HL-60 (cell line): ENCODE measurements at regions not wholly inside any gene's neighbourhood (a gene's known extent, or its start where the extent isn't known, plus 50 kb on each side); places are given as distances from the start of the nearest gene placed in this dataset.

ENCODE experiments used
- GABPA ChIP-seq: IDR thresholded peaks from 2 replicates; pipeline ENCODE4 v1.6.1; 2012; ENCODE audit warnings: low read depth
- POLR2AphosphoS5 ChIP-seq: IDR thresholded peaks from 2 replicates; pipeline ENCODE4 v1.6.1; 2012; ENCODE audit warnings: low read depth
- SPI1 ChIP-seq: IDR thresholded peaks from 2 replicates; pipeline ENCODE4 v1.6.1; 2012; ENCODE audit warnings: low read depth, mild to moderate bottlenecking, borderline replicate concordance
- TF ChIP-seq, protein P1 (sequence below): IDR thresholded peaks from one replicate; pipeline ENCODE4 v1.5.1; 2011; ENCODE audit warnings: low read length, control low read depth, inconsistent platforms; ENCODE audit not compliant: insufficient read depth
- TF ChIP-seq, protein P2 (sequence below): IDR thresholded peaks from 2 replicates; pipeline ENCODE4 v1.6.1; 2012; ENCODE audit warnings: low read depth; ENCODE audit not compliant: insufficient replicate concordance

DNA sequence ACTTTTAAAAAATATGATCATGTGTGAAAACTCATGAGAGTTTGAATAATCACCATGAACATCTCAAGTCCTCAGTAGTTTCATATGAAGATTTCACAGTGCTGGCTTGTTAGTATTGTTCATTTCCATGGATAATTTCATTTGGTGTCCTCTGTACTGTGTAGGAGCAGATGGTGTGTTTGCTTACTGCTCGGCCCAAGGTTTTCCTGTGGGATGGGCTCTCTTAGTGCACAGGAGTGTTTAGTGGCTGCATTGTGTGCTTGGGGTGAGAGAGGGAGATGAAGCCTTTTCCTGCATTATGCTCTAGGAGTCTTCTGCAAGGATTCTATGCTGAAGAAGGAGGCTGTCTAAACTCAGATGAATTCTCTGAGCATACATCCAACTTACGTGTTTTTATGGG, 270.6 kb downstream of the SOCS6 start:
- TF ChIP-seq, protein P1, sequence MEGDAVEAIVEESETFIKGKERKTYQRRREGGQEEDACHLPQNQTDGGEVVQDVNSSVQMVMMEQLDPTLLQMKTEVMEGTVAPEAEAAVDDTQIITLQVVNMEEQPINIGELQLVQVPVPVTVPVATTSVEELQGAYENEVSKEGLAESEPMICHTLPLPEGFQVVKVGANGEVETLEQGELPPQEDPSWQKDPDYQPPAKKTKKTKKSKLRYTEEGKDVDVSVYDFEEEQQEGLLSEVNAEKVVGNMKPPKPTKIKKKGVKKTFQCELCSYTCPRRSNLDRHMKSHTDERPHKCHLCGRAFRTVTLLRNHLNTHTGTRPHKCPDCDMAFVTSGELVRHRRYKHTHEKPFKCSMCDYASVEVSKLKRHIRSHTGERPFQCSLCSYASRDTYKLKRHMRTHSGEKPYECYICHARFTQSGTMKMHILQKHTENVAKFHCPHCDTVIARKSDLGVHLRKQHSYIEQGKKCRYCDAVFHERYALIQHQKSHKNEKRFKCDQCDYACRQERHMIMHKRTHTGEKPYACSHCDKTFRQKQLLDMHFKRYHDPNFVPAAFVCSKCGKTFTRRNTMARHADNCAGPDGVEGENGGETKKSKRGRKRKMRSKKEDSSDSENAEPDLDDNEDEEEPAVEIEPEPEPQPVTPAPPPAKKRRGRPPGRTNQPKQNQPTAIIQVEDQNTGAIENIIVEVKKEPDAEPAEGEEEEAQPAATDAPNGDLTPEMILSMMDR: no peak
- TF ChIP-seq, protein P2, sequence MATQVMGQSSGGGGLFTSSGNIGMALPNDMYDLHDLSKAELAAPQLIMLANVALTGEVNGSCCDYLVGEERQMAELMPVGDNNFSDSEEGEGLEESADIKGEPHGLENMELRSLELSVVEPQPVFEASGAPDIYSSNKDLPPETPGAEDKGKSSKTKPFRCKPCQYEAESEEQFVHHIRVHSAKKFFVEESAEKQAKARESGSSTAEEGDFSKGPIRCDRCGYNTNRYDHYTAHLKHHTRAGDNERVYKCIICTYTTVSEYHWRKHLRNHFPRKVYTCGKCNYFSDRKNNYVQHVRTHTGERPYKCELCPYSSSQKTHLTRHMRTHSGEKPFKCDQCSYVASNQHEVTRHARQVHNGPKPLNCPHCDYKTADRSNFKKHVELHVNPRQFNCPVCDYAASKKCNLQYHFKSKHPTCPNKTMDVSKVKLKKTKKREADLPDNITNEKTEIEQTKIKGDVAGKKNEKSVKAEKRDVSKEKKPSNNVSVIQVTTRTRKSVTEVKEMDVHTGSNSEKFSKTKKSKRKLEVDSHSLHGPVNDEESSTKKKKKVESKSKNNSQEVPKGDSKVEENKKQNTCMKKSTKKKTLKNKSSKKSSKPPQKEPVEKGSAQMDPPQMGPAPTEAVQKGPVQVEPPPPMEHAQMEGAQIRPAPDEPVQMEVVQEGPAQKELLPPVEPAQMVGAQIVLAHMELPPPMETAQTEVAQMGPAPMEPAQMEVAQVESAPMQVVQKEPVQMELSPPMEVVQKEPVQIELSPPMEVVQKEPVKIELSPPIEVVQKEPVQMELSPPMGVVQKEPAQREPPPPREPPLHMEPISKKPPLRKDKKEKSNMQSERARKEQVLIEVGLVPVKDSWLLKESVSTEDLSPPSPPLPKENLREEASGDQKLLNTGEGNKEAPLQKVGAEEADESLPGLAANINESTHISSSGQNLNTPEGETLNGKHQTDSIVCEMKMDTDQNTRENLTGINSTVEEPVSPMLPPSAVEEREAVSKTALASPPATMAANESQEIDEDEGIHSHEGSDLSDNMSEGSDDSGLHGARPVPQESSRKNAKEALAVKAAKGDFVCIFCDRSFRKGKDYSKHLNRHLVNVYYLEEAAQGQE: no peak
- no peak for TF ChIP-seq POLR2AphosphoS5
- no peak for TF ChIP-seq SPI1
- TF ChIP-seq GABPA: no peak
